Neural progenitor cell (in vitro differentiated cells): ENCODE measurements at regions not wholly inside any gene's neighbourhood (a gene's known extent, or its start where the extent isn't known, plus 50 kb on each side); places are given as distances from the start of the nearest gene placed in this dataset.

ENCODE experiments used
- DNase-seq: peaks from one replicate; pipeline ENCODE4 v3.0.0-alpha.2; 2016; ENCODE audit warnings: low spot score
- H2AFZ ChIP-seq: fragments of 200-600 bp; sonication (generic); replicated peaks from 2 replicates; pipeline ENCODE4 v1.6.1; 2016; ENCODE audit warnings: antibody characterized with exemption
- H3F3A ChIP-seq: fragments of 200-600 bp; sonication (generic); 2 replicates; pipeline ENCODE4 v1.6.1; 2016; ENCODE audit warnings: antibody characterized with exemption, low read depth
- H3K27ac ChIP-seq: fragments of 200-600 bp; sonication (generic); 2 replicates; pipeline ENCODE4 v1.5.1; 2016; ENCODE audit warnings: mild to moderate bottlenecking
- H3K27me3 ChIP-seq: fragments of 200-600 bp; sonication (generic); 2 replicates; pipeline ENCODE4 v1.6.1; 2016; ENCODE audit warnings: mild to moderate bottlenecking, moderate library complexity
- H3K36me3 ChIP-seq: fragments of 200-600 bp; sonication (generic); 2 replicates; pipeline ENCODE4 v1.5.1; 2016
- H3K4me1 ChIP-seq: fragments of 200-600 bp; sonication (generic); 2 replicates; pipeline ENCODE4 v1.6.1; 2016; ENCODE audit warnings: mixed run types
- H3K4me2 ChIP-seq: fragments of 200-600 bp; sonication (generic); 2 replicates; pipeline ENCODE4 v1.6.1; 2016
- H3K4me3 ChIP-seq: fragments of 200-600 bp; sonication (generic); 2 replicates; pipeline ENCODE4 v1.5.1; 2016
- H3K79me2 ChIP-seq: fragments of 200-600 bp; sonication (generic); 2 replicates; pipeline ENCODE4 v1.6.1; 2016; ENCODE audit warnings: low read depth
- H3K9ac ChIP-seq: fragments of 200-600 bp; sonication (generic); 2 replicates; pipeline ENCODE4 v1.6.1; 2016
- H3K9me3 ChIP-seq: fragments of 200-600 bp; sonication (generic); 2 replicates; pipeline ENCODE4 v1.5.1; 2016; ENCODE audit warnings: low read depth
- H4K20me1 ChIP-seq: fragments of 200-600 bp; sonication (generic); 2 replicates; pipeline ENCODE4 v1.6.1; 2016; ENCODE audit warnings: low read depth
- H3K27ac Mint-ChIP-seq: 3 replicates; pipeline ENCODE4 v1.8.0; 2021; ENCODE audit warnings: mixed read lengths
- H3K27me3 Mint-ChIP-seq: 2 replicates; pipeline ENCODE4 v1.8.0; 2022; ENCODE audit warnings: low read depth, mild to moderate bottlenecking, inconsistent platforms, moderate library complexity, mixed read lengths; ENCODE audit not compliant: insufficient read depth
- H3K36me3 Mint-ChIP-seq: 3 replicates; pipeline ENCODE4 v1.8.0; 2021; ENCODE audit warnings: mixed read lengths
- H3K4me1 Mint-ChIP-seq: 3 replicates; pipeline ENCODE4 v1.8.0; 2021; ENCODE audit warnings: mixed read lengths
- H3K4me3 Mint-ChIP-seq: 3 replicates; pipeline ENCODE4 v1.8.0; 2021; ENCODE audit warnings: mild to moderate bottlenecking, moderate library complexity, mixed read lengths
- H3K9me3 Mint-ChIP-seq: 3 replicates; pipeline ENCODE4 v1.8.0; 2020; ENCODE audit warnings: mixed read lengths
- EZH2 ChIP-seq: fragments of 200-600 bp; sonication (generic); IDR thresholded peaks from 2 replicates; pipeline ENCODE4 v1.6.1; 2017; ENCODE audit warnings: antibody characterized with exemption, mild to moderate bottlenecking, moderate library complexity
- EZH2phosphoT487 ChIP-seq: fragments of 200-600 bp; sonication (generic); IDR thresholded peaks from 2 replicates; pipeline ENCODE4 v1.6.1; 2017; ENCODE audit warnings: antibody characterized with exemption
- TF ChIP-seq, protein P1 (sequence below): fragments of 200-600 bp; sonication (generic); IDR thresholded peaks from 2 replicates; pipeline ENCODE4 v1.5.1; 2017; ENCODE audit warnings: antibody characterized with exemption, mild to moderate bottlenecking

DNA sequence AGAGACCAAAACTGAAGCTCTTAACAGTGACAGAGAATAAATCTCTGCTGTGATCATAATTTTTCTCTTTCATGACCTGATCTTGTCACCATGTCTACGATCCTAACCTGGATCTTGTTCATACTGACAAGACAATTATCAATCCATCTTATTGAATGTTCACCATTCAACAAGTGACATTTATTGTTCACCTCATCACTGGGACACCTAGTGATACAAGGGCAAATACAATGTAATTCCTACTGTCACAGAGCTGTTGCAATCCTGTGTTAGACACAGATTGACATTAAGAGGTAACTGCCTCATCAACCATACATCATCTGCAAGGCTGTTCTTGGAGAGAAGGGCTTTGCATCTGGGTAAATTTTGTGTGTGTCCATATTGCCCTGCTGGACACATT lies 942.4 kb upstream of the PRR20A start:
- no peaks in the 10 kb centered on the region for H3K9me3 Mint-ChIP-seq
- H3K4me1 ChIP-seq, result peaks cover 2% of the 10 kb centered on the region
- H3K9me3 ChIP-seq, result no peaks in the 10 kb centered on the region
- no peaks in the 10 kb centered on the region for H3K27me3 ChIP-seq
- TF ChIP-seq, protein P1, sequence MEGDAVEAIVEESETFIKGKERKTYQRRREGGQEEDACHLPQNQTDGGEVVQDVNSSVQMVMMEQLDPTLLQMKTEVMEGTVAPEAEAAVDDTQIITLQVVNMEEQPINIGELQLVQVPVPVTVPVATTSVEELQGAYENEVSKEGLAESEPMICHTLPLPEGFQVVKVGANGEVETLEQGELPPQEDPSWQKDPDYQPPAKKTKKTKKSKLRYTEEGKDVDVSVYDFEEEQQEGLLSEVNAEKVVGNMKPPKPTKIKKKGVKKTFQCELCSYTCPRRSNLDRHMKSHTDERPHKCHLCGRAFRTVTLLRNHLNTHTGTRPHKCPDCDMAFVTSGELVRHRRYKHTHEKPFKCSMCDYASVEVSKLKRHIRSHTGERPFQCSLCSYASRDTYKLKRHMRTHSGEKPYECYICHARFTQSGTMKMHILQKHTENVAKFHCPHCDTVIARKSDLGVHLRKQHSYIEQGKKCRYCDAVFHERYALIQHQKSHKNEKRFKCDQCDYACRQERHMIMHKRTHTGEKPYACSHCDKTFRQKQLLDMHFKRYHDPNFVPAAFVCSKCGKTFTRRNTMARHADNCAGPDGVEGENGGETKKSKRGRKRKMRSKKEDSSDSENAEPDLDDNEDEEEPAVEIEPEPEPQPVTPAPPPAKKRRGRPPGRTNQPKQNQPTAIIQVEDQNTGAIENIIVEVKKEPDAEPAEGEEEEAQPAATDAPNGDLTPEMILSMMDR, result no peak
- no peak for TF ChIP-seq EZH2phosphoT487
- TF ChIP-seq EZH2, result no peak
- no peak overlapping the region for H3K27ac Mint-ChIP-seq
- H3K4me3 ChIP-seq, result no peak overlapping the region
- H4K20me1 ChIP-seq, result no peaks in the 10 kb centered on the region
- H3K4me1 Mint-ChIP-seq, result no peaks in the 10 kb centered on the region
- no peak overlapping the region for H3K27ac ChIP-seq
- H3K36me3 Mint-ChIP-seq, result no peaks in the 10 kb centered on the region
- no peak overlapping the region for H3K9ac ChIP-seq
- no peak for DNase-seq
- no peaks in the 10 kb centered on the region for H3K36me3 ChIP-seq
- H3K27me3 Mint-ChIP-seq, result no peaks in the 10 kb centered on the region
- no peak overlapping the region for H3K4me2 ChIP-seq
- H3K4me3 Mint-ChIP-seq, result no peak overlapping the region
- H2AFZ ChIP-seq, result no peak overlapping the region
- H3K79me2 ChIP-seq, result no peaks in the 10 kb centered on the region
- no peaks in the 10 kb centered on the region for H3F3A ChIP-seq

DNA sequence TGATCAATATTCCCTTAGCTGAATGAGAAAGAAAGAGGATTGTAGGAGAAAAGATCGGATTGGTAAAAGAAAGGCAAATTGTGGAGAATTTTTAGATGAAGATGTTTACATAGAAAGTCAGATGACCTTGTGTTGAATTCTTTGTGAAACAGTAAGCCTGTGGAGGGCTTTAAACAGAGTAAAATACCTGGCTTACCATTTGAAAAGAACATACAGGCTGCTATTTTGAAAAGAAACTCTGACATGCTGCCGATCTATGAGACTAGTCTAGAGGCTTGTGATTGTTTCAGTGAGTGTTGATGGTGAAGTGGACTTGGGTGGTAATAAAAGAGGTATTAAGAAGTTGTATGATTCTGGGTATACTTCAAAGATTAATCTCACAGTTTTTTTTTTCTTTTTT lies 938.9 kb upstream of the PRR20A start:
- no peak for TF ChIP-seq EZH2phosphoT487
- TF ChIP-seq, protein P1, result no peak

DNA sequence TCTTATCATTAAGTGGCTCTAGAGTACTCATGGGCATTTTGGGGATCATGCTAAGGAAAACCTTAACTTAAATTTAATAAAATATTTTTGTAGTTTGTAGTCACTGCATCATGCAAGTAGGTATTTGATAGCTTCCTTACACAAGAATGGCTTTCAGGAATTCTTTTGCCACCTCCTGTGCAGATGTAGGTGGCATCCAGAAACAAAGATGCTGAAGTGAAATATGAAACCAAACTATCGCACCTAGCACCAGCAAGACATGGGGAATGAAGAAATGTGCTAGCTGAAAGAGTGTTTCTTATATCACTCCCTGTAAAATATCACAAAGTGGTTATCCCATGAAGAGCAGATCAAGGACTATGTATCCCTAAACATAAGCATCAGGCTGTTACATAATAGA lies 924.5 kb upstream of the PRR20A start:
- Histone ChIP-seq H3K27ac (no peak overlapping the region), H3K27me3 (no peaks in the 10 kb centered on the region), H3F3A (no peaks in the 10 kb centered on the region), H3K4me1 (no peaks in the 10 kb centered on the region), H3K79me2 (no peaks in the 10 kb centered on the region), H4K20me1 (no peaks in the 10 kb centered on the region), H2AFZ (no peak overlapping the region), H3K9ac (no peak overlapping the region), H3K4me2 (no peak overlapping the region), H3K4me3 (no peak overlapping the region), H3K9me3 (no peaks in the 10 kb centered on the region), H3K36me3 (no peaks in the 10 kb centered on the region)
- H3K27me3 Mint-ChIP-seq, result no peaks in the 10 kb centered on the region
- H3K9me3 Mint-ChIP-seq, result no peaks in the 10 kb centered on the region
- no peak for DNase-seq
- no peaks in the 10 kb centered on the region for H3K4me1 Mint-ChIP-seq
- no peaks in the 10 kb centered on the region for H3K36me3 Mint-ChIP-seq
- no peak for TF ChIP-seq EZH2phosphoT487
- no peak overlapping the region for H3K4me3 Mint-ChIP-seq
- no peak overlapping the region for H3K27ac Mint-ChIP-seq

More for the DNA sequence above, 938.9 kb upstream of the PRR20A start:
- H3K9me3 ChIP-seq, result no peaks in the 10 kb centered on the region
- no peaks in the 10 kb centered on the region for H3F3A ChIP-seq
- no peaks in the 10 kb centered on the region for H4K20me1 ChIP-seq
- H3K36me3 ChIP-seq, result no peaks in the 10 kb centered on the region
- no peak overlapping the region for H2AFZ ChIP-seq
- no peak overlapping the region for H3K4me3 Mint-ChIP-seq
- H3K9me3 Mint-ChIP-seq, result no peaks in the 10 kb centered on the region
- no peak overlapping the region for H3K4me3 ChIP-seq
- H3K27ac ChIP-seq, result no peak overlapping the region
- H3K27ac Mint-ChIP-seq, result no peak overlapping the region
- DNase-seq, result peak; percentile 6
- H3K27me3 Mint-ChIP-seq, result no peaks in the 10 kb centered on the region
- no peak overlapping the region for H3K4me2 ChIP-seq
- peaks cover 2% of the 10 kb centered on the region for H3K4me1 ChIP-seq
- no peak overlapping the region for H3K9ac ChIP-seq
- no peaks in the 10 kb centered on the region for H3K27me3 ChIP-seq
- no peaks in the 10 kb centered on the region for H3K79me2 ChIP-seq
- no peaks in the 10 kb centered on the region for H3K4me1 Mint-ChIP-seq
- no peaks in the 10 kb centered on the region for H3K36me3 Mint-ChIP-seq

DNA sequence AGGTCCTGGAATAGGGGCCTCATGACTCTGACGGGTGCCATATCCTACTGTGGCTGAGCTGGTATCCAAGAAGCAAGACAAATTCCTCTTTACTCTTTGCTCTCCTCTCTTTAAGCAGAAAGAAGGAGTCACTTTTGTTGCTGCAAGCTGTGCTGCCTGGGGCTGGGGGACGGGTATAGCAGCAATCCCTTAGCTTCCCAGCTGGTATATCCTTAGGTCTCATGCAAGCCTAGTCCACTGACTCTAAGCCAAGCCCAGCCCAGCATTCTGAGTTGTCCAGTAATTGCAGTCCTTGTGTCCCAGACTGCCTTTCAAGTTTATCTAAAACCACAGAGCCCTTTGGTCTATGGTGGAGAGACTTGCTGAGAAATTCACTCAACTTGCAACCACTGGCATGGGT lies 893.0 kb upstream of the PRR20A start:
- Histone ChIP-seq H3F3A (no peaks in the 10 kb centered on the region), H3K27me3 (no peaks in the 10 kb centered on the region), H3K9me3 (no peaks in the 10 kb centered on the region), H3K27ac (no peak overlapping the region), H3K4me2 (no peak overlapping the region), H3K4me1 (no peaks in the 10 kb centered on the region), H3K36me3 (no peaks in the 10 kb centered on the region), H3K4me3 (no peak overlapping the region), H3K79me2 (no peaks in the 10 kb centered on the region), H2AFZ (no peak overlapping the region), H3K9ac (no peak overlapping the region), H4K20me1 (no peaks in the 10 kb centered on the region)
- TF ChIP-seq, protein P1, result no peak
- TF ChIP-seq EZH2 (no peak), EZH2phosphoT487 (no peak)
- no peaks in the 10 kb centered on the region for H3K4me1 Mint-ChIP-seq
- no peak for DNase-seq
- H3K4me3 Mint-ChIP-seq, result no peak overlapping the region
- H3K9me3 Mint-ChIP-seq, result no peaks in the 10 kb centered on the region
- H3K36me3 Mint-ChIP-seq, result no peaks in the 10 kb centered on the region
- no peak overlapping the region for H3K27ac Mint-ChIP-seq
- H3K27me3 Mint-ChIP-seq, result no peaks in the 10 kb centered on the region
